GM21576 (cell line): ENCODE measurements at regions not wholly inside any gene's neighbourhood (a gene's known extent, or its start where the extent isn't known, plus 50 kb on each side); places are given as distances from the start of the nearest gene placed in this dataset.

ENCODE experiments used
- ATAC-seq: cut with Tn5 transposase; IDR thresholded peaks from one replicate; pipeline ENCODE4 v1.9.1; 2021; ENCODE audit warnings: mild to moderate bottlenecking, moderate library complexity; ENCODE audit not compliant: unreplicated experiment

GRCh38 chr2:120496235-120496634 lies 150.3 kb downstream of the INHBB start:
- ATAC-seq = no peak

GRCh38 chr2:120496759-120497158 lies 150.8 kb downstream of the INHBB start:
- no peak for ATAC-seq

- no peak for ATAC-seq
Measured at GRCh38 chr2:120497261-120497977, 151.5 kb downstream of the INHBB start.

GRCh38 chr2:120498121-120498520 lies 152.2 kb downstream of the INHBB start:
- no peak for ATAC-seq

GRCh38 chr2:120498576-120499394 lies 152.8 kb downstream of the INHBB start:
- no peak for ATAC-seq

GRCh38 chr2:120499784-120500495 lies 154.0 kb downstream of the INHBB start:
- no peak for ATAC-seq

- no peak for ATAC-seq
Measured at GRCh38 chr2:120501591-120501990, 155.7 kb downstream of the INHBB start.

GRCh38 chr2:120502357-120502756 lies 156.4 kb downstream of the INHBB start:
- ATAC-seq = no peak

GRCh38 chr2:120502761-120503160 lies 156.8 kb downstream of the INHBB start:
- ATAC-seq = no peak

GRCh38 chr2:120503206-120503792 lies 157.4 kb downstream of the INHBB start:
- ATAC-seq = no peak

GRCh38 chr2:120503793-120504571 lies 158.0 kb downstream of the INHBB start:
- ATAC-seq = no peak

GRCh38 chr2:120504936-120505705 lies 159.2 kb downstream of the INHBB start:
- ATAC-seq = no peak

- no peak for ATAC-seq
Measured at GRCh38 chr2:120508567-120509041, 162.7 kb downstream of the INHBB start.

- ATAC-seq = no peak
Measured at GRCh38 chr2:120509213-120509815, 163.4 kb downstream of the INHBB start.

- ATAC-seq = no peak
Measured at GRCh38 chr2:120509991-120510735, 164.2 kb downstream of the INHBB start.

GRCh38 chr2:120510751-120511395 lies 164.9 kb downstream of the INHBB start:
- ATAC-seq = no peak

GRCh38 chr2:120511536-120511935 lies 165.6 kb downstream of the INHBB start:
- ATAC-seq = no peak
